ENCODE measurements at regions not wholly inside any gene's neighbourhood (a gene's known extent, or its start where the extent isn't known, plus 50 kb on each side); places are given as distances from the start of the nearest gene placed in this dataset.

GRCh38 chr9:90099262-90099963 lies 494.6 kb downstream of the GADD45G start:
- intact Hi-C loops (cut with micrococcal nuclease; ENCODE audit: unreplicated experiment) (no loop called here), in situ Hi-C loops (cut with MboI) (no loop called here)
- ATAC-seq (peak; percentile 47), DNase-seq (ENCODE audit: low read depth, low spot score) (no peak), FAIRE-seq (peak; percentile 56)
- no peak overlapping the region for H3K27ac ChIP-seq (ENCODE audit: control insufficient read depth, insufficient read depth)
- peaks cover 3% of the 10 kb centered on the region; the same call in 1 of the 2 replicates for H3K4me1 ChIP-seq (ENCODE audit: control insufficient read depth, insufficient read depth, low read length)
- H3K4me2 ChIP-seq (ENCODE audit: control insufficient read depth, insufficient read depth), result no peak overlapping the region
- BruUV-seq (replicated peaks), result no TSS peak
- ChIA-PET POLR2A (interaction anchor here (0.7 to 1.2 kb wide), 2 partner anchors 502 to 506 kb away, joined by 3 to 4 read pairs; no protein-coding TSS in a partner anchor), SMC1A (ENCODE audit: uncharacterized antibody, unreplicated experiment) (interaction anchor here (0.7 to 4.5 kb wide), 10 partner anchors 10 to 692 kb away, joined by 3 to 89 read pairs (median 4); partner anchors contain the start of gene GADD45G), RAD21 (ENCODE audit: unreplicated experiment) (interaction anchor here (0.5 to 5.0 kb wide), 10 partner anchors 42 to 524 kb away, joined by 3 to 125 read pairs (median 3); partner anchors contain the start of gene GADD45G), CTCF (interaction anchor here (0.7 to 5.1 kb wide), 16 partner anchors 11 to 534 kb away, joined by 3 to 282 read pairs (median 3); partner anchors contain the start of gene GADD45G)
- H3K4me3 ChIP-seq, result no peak overlapping the region
- TF ChIP-seq ZNF384 (IDR thresholded peaks at IDR 0.05; ENCODE audit: borderline replicate concordance, low read depth, low read length) (no peak), MYB (IDR thresholded peaks at IDR 0.05; ENCODE audit: borderline replicate concordance, low read depth, low read length) (no peak), SMC3 (IDR thresholded peaks at IDR 0.05; ENCODE audit: borderline replicate concordance, low read length) (peak; percentile 56; the same call in 1 of the 2 replicates), RUNX3 (IDR thresholded peaks at IDR 0.05; ENCODE audit: low read length) (peak; percentile 65), ATF7 (IDR thresholded peaks at IDR 0.05; ENCODE audit: low read depth) (no peak; the same call in 1 of the 2 replicates), NBN (IDR thresholded peaks at IDR 0.05) (peak; percentile 53), ATF2 (IDR thresholded peaks at IDR 0.05; ENCODE audit: low read length) (no peak), ZBED1 (IDR thresholded peaks at IDR 0.05; ENCODE audit: borderline replicate concordance) (no peak), NFYA (IDR thresholded peaks at IDR 0.05; ENCODE audit: borderline replicate concordance, low read depth, low read length) (no peak), EGR1 (IDR thresholded peaks at IDR 0.05; ENCODE audit: borderline replicate concordance in 1 of 2, low read depth in 2 of 2, low read length in 2 of 2) (no peak), HCFC1 (IDR thresholded peaks at IDR 0.05; ENCODE audit: low read length) (no peak), MLLT1 (IDR thresholded peaks at IDR 0.05) (0 out of 2 replicates have a peak, but pooled peaks have one; percentile 36), CTCF (IDR thresholded peaks at IDR 0.05 in 2 of 3, conservative IDR thresholded peaks at IDR 0.05 in 1 of 3; ENCODE audit: control insufficient read depth in 2 of 3, extremely low read depth in 1 of 3, insufficient read depth in 1 of 3, low read depth in 3 of 3, low read length in 3 of 3) (peak; percentile 36 to 65 (median 51); a peak in 5 of 6 replicates), RAD21 (IDR thresholded peaks at IDR 0.05; ENCODE audit: insufficient read depth, low read depth, low read length) (peak; percentile 90), STAT1 (conservative IDR thresholded peaks at IDR 0.05) (no peak), LARP7 (IDR thresholded peaks at IDR 0.05) (no peak), DPF2 (IDR thresholded peaks at IDR 0.05) (no peak)
- no peak overlapping the region for H3K9ac ChIP-seq (ENCODE audit: control insufficient read depth, insufficient read depth, low read length)
- WGBS (ENCODE audit: insufficient coverage, insufficient replicate concordance, low lambda C conversion rate, missing lambda C conversion rate), result 50% methylated on average over 9 of the region's 9 CpGs
- no peaks in the 10 kb centered on the region for H3K9me3 ChIP-seq (replicated peaks; ENCODE audit: control insufficient read depth, insufficient read depth, low read length)
- H4K20me1 ChIP-seq (ENCODE audit: control insufficient read depth, insufficient read depth), result no peaks in the 10 kb centered on the region
- H2AFZ ChIP-seq (ENCODE audit: control insufficient read depth, low read depth, low read length), result no peak overlapping the region
- H3K36me3 ChIP-seq (ENCODE audit: control insufficient read depth in 2 of 2, insufficient read depth in 2 of 2, low read length in 1 of 2), result no peaks in the 10 kb centered on the region
- no peaks in the 10 kb centered on the region; a peak in 1 of 4 replicates for H3K27me3 ChIP-seq (replicated peaks in 1 of 2; ENCODE audit: control insufficient read depth in 2 of 2, insufficient read depth in 2 of 2, low read length in 1 of 2)
- H3K79me2 ChIP-seq (ENCODE audit: control insufficient read depth, insufficient read depth, low read length), result no peaks in the 10 kb centered on the region
